ENCODE measurements at regions not wholly inside any gene's neighbourhood (a gene's known extent, or its start where the extent isn't known, plus 50 kb on each side); places are given as distances from the start of the nearest gene placed in this dataset.

GRCh38 chr6:120588424-120588823 lies 745.9 kb downstream of the TBC1D32 start:
- TF ChIP-seq EZH2 (IDR thresholded peaks at IDR 0.05; ENCODE audit: insufficient read depth, poor library complexity, severe bottlenecking) (no peak), EZH2phosphoT487 (IDR thresholded peaks at IDR 0.05; ENCODE audit: insufficient read depth, low read depth) (no peak)
